GM12892 (cell line): ENCODE measurements at regions not wholly inside any gene's neighbourhood (a gene's known extent, or its start where the extent isn't known, plus 50 kb on each side); places are given as distances from the start of the nearest gene placed in this dataset.
"Not testable (repeated sequence)": the region's sequence is repeated elsewhere in the genome, so short reads cannot be mapped to it uniquely, and the experiment has no call there.

Experiments
- DNase-seq: peaks from one replicate; pipeline ENCODE4 v3.0.0; 2011; ENCODE audit not compliant: insufficient read length
- FAIRE-seq: peaks from 2 replicates; lab custom pipeline; 2011; peaks lifted over from hg19 to GRCh38; lab: Jason Lieb, UNC
- POLR2A ChIP-seq: IDR thresholded peaks from 2 replicates; pipeline ENCODE4 v1.6.1; 2011; ENCODE audit warnings: low read depth, low read length, control low read depth
- POLR2AphosphoS5 ChIP-seq: IDR thresholded peaks from 2 replicates; pipeline ENCODE4 v1.6.1; 2011; ENCODE audit warnings: low read depth, low read length, control low read depth
- TAF1 ChIP-seq: IDR thresholded peaks from 2 replicates; pipeline ENCODE4 v1.6.1; 2011; ENCODE audit warnings: low read depth, mild to moderate bottlenecking, control low read depth, low read length, borderline replicate concordance

GRCh38 chr16:85284141-85284817 lies 172.0 kb upstream of the CIBAR2 start:
- TF ChIP-seq POLR2A (no peak), TAF1 (no peak), POLR2AphosphoS5 (no peak)
- no peak for FAIRE-seq
- DNase-seq, result no peak

DNA sequence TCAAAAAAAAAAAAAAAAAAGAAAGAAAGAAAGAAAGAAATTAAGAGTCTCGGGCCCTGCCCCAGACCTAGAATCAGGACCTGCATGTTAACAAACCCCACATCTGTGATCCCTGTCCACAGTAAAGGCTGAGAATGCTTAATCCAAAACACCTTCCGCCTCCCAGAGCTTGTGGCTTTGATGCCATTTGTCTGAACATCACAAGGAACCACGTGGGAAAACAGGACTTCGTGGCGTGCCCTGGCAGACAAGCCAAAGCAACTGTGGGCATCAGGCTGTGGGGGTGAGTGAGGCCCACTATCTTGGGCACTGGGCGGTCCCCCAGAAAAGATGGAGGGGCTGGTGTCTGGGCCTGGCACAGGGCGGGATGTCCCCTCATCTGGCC lies 173.4 kb upstream of the CIBAR2 start:
- no peak for TF ChIP-seq POLR2AphosphoS5
- no peak for TF ChIP-seq TAF1
- no peak for TF ChIP-seq POLR2A
- no peak for FAIRE-seq
- no peak for DNase-seq

DNA sequence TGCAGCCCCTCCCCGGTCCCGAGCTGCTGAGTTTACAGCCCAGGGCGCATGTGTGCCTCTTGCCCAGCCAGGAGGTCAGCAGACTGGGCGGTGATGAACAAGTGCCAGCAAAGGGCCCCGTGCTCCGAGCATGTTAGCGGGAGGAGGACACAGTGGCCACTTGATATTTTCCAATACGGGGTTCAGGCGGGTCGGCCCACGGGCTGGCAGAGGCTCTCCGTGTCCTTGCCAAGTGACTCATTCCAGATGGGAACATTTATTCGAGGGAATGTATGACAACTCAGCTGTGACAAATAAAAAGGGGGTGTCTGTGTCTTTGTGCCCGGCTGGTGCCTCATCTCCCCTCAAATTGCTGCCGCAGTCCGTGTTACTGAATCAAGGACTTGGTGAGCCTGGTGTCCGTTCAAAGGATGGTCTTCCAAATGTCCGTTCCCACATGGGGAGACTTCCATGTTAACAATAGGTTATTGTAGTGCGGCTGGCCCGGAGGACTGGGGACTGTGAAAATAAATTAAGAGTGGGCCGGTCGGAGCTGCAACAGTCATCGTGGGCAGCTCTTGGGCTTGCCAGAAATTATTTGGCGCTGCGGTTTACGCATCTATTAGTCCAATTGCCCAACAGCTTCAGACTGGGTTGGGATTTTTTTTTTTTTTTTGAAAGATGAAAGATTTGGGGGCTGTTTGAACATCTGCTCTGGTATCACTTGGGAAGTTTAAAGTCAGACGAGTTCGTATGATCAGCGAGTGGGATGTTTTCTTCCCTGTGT lies 174.0 kb upstream of the CIBAR2 start:
- no peak for TF ChIP-seq POLR2AphosphoS5
- no peak for TF ChIP-seq TAF1
- no peak for TF ChIP-seq POLR2A
- FAIRE-seq, result no peak
- no peak for DNase-seq

DNA sequence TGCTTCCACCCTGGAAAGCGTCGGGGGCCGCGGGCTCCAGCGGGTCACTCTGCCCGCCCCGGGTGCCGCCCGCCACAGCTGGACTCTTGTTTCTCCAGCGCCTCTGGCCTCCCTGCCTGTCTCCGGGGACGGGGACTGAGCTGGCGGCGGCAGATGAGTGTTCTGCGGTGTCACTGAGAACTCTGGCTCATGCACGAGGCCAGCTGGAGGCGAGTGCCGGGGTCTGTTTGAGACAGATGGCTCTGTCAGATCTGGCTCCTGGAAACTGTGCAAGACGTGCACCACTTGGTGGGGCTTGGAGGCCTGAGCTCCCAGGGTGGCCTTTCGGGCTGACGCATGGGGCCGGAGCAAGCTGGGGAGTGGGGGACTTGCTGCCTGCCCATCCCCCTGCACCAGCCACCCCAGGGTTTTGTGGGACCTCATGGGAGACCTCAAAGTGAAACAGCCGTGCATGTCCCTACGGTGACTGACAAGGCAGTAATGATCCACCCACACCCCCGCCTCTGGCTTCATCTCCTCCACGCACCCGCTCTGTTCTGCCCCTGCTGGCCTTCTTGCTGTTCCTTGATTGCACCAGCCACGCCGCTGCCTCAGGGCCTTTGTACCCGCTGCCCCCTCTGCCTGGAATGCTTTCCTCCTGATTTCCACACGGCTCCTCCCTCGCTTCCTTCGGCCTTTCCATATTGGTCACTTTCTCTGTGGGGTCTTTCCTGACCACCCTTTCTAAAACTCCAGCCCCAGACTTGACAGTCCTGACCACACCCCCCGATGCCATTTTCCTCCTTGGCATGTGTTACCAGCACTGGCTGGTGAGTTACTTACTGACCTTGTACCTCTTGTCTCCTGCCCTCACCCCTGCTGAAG lies 174.9 kb upstream of the CIBAR2 start:
- no peak for FAIRE-seq
- TF ChIP-seq POLR2AphosphoS5 (no peak), POLR2A (no peak), TAF1 (no peak)
- no peak for DNase-seq

- not testable (repeated sequence) for DNase-seq, FAIRE-seq
Measured at GRCh38 chr16:85287815-85288109, 175.5 kb upstream of the CIBAR2 start.

DNA sequence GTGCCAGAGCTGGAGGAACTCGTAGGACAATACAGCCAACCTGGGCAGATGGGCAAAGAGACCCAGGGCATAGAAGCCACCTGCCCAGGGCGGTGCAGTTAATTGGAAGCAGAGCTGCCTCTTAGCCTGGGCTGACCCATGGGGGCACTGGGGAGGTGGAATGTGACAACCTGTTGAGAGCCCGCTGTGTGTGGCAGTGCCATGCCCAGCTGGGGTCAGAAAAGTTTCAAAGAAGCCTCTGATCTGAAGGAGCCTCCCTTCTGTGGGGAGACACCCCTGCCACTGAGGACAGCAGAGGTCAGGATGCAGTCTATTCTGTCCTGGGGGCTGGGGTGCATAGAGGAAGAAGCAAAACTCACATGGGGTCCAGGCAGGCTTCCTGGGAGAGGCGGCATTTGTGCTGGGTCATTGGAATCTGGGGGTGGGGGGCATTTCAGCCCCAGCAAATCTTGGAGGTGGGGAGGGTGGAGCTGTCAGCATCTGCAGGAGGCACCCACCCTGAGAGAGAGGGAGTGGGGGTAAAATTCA lies 176.1 kb upstream of the CIBAR2 start:
- FAIRE-seq, result no peak
- TF ChIP-seq POLR2A, result no peak
- no peak for TF ChIP-seq POLR2AphosphoS5
- no peak for TF ChIP-seq TAF1
- no peak for DNase-seq

DNA sequence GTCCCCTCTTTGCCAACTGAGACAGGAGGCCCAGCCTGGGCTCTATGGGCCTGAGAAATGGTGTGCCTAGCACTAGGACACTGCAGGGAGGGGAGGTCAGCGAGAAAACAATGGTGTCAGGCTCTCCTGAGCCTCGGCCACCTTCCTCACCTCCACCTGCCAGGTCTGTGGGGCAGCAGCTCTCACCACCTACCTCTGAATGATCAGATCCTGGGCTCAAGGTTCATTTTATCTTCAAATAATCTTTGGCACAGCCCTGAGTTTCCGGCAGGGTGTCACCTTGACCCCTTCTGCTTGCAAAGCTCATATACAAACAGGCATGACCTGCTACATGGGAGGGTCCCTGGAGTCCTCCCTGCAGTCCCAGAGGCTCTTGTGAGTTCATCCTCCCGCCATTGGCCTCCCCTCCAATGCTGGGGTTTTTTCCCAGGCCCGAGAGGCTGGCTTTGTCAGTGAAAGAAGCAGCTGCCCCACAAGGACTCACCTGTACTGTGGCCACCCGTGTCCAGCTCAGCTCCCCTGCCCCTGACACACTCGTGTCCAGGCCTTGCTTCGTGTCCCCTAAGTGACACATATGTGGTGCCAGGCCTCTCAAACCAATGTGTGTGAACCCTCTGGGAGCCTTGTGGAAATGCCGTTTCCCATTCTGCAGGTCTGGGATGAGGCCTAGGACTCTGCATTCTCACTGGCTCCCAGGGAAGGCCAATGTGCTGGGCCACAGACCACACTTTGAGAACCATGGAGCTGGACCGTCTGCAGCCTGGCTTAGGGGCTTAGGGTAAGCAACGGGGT lies 176.8 kb upstream of the CIBAR2 start:
- DNase-seq (no peak), FAIRE-seq (no peak)
- no peak for TF ChIP-seq TAF1
- no peak for TF ChIP-seq POLR2A
- TF ChIP-seq POLR2AphosphoS5, result no peak

DNA sequence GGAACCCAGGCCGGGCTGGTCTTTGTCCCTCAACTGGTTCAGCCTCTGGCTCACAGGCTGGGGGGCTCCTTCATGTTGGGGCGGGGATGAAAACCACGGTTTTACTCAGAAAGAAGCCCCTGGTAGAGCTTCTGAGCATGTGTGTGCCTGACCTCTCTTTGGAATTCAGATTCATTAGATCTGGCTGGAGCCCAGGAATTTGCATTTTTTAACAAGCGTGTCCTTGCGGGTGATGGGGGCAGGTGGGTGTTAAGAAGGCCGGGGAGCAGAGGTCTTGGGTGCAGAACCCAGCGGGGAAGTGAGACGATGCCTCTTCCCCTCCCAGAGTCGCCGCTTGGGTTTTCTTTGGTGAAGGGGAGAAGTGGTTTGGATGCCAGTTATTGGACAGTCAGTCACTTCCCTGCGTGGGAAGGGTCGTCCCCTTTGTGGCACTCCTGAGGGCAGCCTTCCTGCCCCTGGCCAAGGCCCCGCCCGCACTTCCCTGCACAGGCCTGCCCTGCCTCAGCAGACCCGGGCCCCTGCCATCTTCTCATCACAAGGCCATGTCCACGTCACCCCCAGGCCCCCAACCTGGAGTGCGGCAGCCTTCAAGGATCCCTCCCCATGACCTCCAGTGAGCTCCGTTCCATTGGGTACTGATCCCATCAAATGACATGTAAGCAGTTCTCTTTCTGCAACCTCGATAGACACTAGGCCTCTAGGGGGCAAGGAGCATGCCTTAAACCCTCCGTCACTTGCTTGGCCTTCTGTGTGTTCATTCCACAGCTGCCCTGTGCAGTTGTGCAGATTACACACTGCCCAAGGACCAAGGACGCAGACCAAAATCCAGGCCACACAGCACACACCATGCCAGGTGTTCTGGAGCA lies 177.7 kb upstream of the CIBAR2 start:
- DNase-seq (no peak), FAIRE-seq (no peak)
- TF ChIP-seq POLR2A, result no peak
- TF ChIP-seq POLR2AphosphoS5, result no peak
- TF ChIP-seq TAF1, result no peak

DNA sequence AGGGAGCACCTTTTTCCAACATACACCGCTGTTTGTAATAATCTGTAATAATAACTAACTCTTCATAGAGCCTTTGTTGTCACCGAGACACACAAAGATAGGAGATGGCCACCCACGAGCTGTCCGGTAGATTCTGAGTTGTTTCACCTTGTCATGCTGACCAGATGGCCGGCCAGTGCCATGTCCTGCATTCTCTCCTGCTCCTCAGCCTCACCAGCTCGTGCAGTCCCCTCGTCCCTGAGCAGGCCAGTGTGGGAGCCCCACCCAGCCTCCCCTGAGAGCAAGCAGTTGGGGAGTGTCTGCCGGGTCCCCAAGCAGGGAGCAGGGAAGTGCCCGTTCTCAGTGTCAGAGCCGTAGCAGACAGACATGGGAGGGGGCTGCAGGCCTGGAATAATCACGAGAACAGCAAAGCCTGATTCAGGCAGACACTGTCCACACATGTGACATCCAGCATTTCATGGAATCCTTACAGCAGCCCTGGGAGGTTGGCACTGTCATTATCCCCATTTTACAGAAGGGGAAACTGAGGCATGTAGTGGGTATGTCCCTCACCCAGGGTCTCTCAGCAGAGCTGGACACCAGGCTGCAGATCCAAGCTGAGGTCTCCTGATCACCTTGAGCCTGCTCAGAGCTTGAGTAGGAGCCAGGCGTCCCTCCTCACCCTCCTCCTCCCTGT lies 178.5 kb upstream of the CIBAR2 start:
- FAIRE-seq (no peak), DNase-seq (no peak)
- TF ChIP-seq POLR2AphosphoS5, result no peak
